ENCODE measurements at regions not wholly inside any gene's neighbourhood (a gene's known extent, or its start where the extent isn't known, plus 50 kb on each side); places are given as distances from the start of the nearest gene placed in this dataset.

GRCh38 chr5:25862276-25862675 is 1176.1 kb downstream of the CDH9 start:
- no peak overlapping the region for H3K27ac ChIP-seq (ENCODE audit: insufficient read depth, low read length)
- no peaks in the 10 kb centered on the region for H3K79me2 ChIP-seq (ENCODE audit: control insufficient read depth, insufficient read depth, low read length)
- H3K36me3 ChIP-seq (ENCODE audit: control insufficient read depth, insufficient read depth, low read length) = no peaks in the 10 kb centered on the region
- no peaks in the 10 kb centered on the region for H4K20me1 ChIP-seq (ENCODE audit: control insufficient read depth, extremely low read depth, insufficient read depth, low read length)
- TF ChIP-seq CTCF (conservative IDR thresholded peaks at IDR 0.05 in 1 of 2, IDR thresholded peaks at IDR 0.05 in 1 of 2; ENCODE audit: low read depth in 1 of 2, low read length in 2 of 2) (no peak), EZH2 (IDR thresholded peaks at IDR 0.05; ENCODE audit: low read length, missing control alignments) (no peak)
- H3K4me2 ChIP-seq (ENCODE audit: extremely low read depth, insufficient read depth, low read length) = no peak overlapping the region
- no peaks in the 10 kb centered on the region for H3K27me3 ChIP-seq (ENCODE audit: control insufficient read depth, insufficient read depth, low read length)
- H2AFZ ChIP-seq (ENCODE audit: low read length) = no peak overlapping the region
- no peaks in the 10 kb centered on the region for H3K4me1 ChIP-seq (ENCODE audit: control insufficient read depth, extremely low read depth, insufficient read depth, low read length)
- H3K9me3 ChIP-seq (ENCODE audit: control insufficient read depth, insufficient read depth, low read depth, low read length) = no peaks in the 10 kb centered on the region
- no peak overlapping the region for H3K9ac ChIP-seq (ENCODE audit: insufficient read depth, low read length)
- DNase-seq (ENCODE audit: low read depth in 2 of 2) = no peak
- no peak overlapping the region for H3K4me3 ChIP-seq (replicated peaks in 1 of 4; ENCODE audit: control extremely low read depth in 1 of 4, insufficient read depth in 1 of 4, low read depth in 3 of 4, low read length in 4 of 4)

GRCh38 chr5:25858019-25858418 is 1180.4 kb downstream of the CDH9 start:
- TF ChIP-seq CTCF (conservative IDR thresholded peaks at IDR 0.05 in 1 of 2, IDR thresholded peaks at IDR 0.05 in 1 of 2; ENCODE audit: low read depth in 1 of 2, low read length in 2 of 2) (no peak), EZH2 (IDR thresholded peaks at IDR 0.05; ENCODE audit: low read length, missing control alignments) (no peak)
- H3K9me3 ChIP-seq (ENCODE audit: control insufficient read depth, insufficient read depth, low read depth, low read length) = no peaks in the 10 kb centered on the region
- H4K20me1 ChIP-seq (ENCODE audit: control insufficient read depth, extremely low read depth, insufficient read depth, low read length) = no peaks in the 10 kb centered on the region
- DNase-seq (ENCODE audit: low read depth in 2 of 2) = no peak
- H2AFZ ChIP-seq (ENCODE audit: low read length) = no peak overlapping the region
- no peaks in the 10 kb centered on the region for H3K27me3 ChIP-seq (ENCODE audit: control insufficient read depth, insufficient read depth, low read length)
- H3K79me2 ChIP-seq (ENCODE audit: control insufficient read depth, insufficient read depth, low read length) = no peaks in the 10 kb centered on the region
- H3K27ac ChIP-seq (ENCODE audit: insufficient read depth, low read length) = no peak overlapping the region
- H3K4me3 ChIP-seq (replicated peaks in 1 of 4; ENCODE audit: control extremely low read depth in 1 of 4, insufficient read depth in 1 of 4, low read depth in 3 of 4, low read length in 4 of 4) = no peak overlapping the region
- no peaks in the 10 kb centered on the region for H3K36me3 ChIP-seq (ENCODE audit: control insufficient read depth, insufficient read depth, low read length)
- no peaks in the 10 kb centered on the region for H3K4me1 ChIP-seq (ENCODE audit: control insufficient read depth, extremely low read depth, insufficient read depth, low read length)
- H3K9ac ChIP-seq (ENCODE audit: insufficient read depth, low read length) = no peak overlapping the region
- H3K4me2 ChIP-seq (ENCODE audit: extremely low read depth, insufficient read depth, low read length) = no peak overlapping the region

GRCh38 chr5:25851301-25851700 is 1187.1 kb downstream of the CDH9 start:
- H3K36me3 ChIP-seq (ENCODE audit: control insufficient read depth, insufficient read depth, low read length) = no peaks in the 10 kb centered on the region
- no peak overlapping the region for H3K9ac ChIP-seq (ENCODE audit: insufficient read depth, low read length)
- no peaks in the 10 kb centered on the region for H3K79me2 ChIP-seq (ENCODE audit: control insufficient read depth, insufficient read depth, low read length)
- no peaks in the 10 kb centered on the region for H3K27me3 ChIP-seq (ENCODE audit: control insufficient read depth, insufficient read depth, low read length)
- no peak for DNase-seq (ENCODE audit: low read depth in 2 of 2)
- H3K27ac ChIP-seq (ENCODE audit: insufficient read depth, low read length) = no peak overlapping the region
- no peaks in the 10 kb centered on the region for H4K20me1 ChIP-seq (ENCODE audit: control insufficient read depth, extremely low read depth, insufficient read depth, low read length)
- TF ChIP-seq CTCF (conservative IDR thresholded peaks at IDR 0.05 in 1 of 2, IDR thresholded peaks at IDR 0.05 in 1 of 2; ENCODE audit: low read depth in 1 of 2, low read length in 2 of 2) (no peak), EZH2 (IDR thresholded peaks at IDR 0.05; ENCODE audit: low read length, missing control alignments) (no peak)
- no peaks in the 10 kb centered on the region for H3K4me1 ChIP-seq (ENCODE audit: control insufficient read depth, extremely low read depth, insufficient read depth, low read length)
- H3K4me2 ChIP-seq (ENCODE audit: extremely low read depth, insufficient read depth, low read length) = no peak overlapping the region
- no peaks in the 10 kb centered on the region for H3K9me3 ChIP-seq (ENCODE audit: control insufficient read depth, insufficient read depth, low read depth, low read length)
- no peak overlapping the region for H3K4me3 ChIP-seq (replicated peaks in 1 of 4; ENCODE audit: control extremely low read depth in 1 of 4, insufficient read depth in 1 of 4, low read depth in 3 of 4, low read length in 4 of 4)
- H2AFZ ChIP-seq (ENCODE audit: low read length) = no peak overlapping the region
